ENCODE measurements at regions not wholly inside any gene's neighbourhood (a gene's known extent, or its start where the extent isn't known, plus 50 kb on each side); places are given as distances from the start of the nearest gene placed in this dataset.
A peak's percentile ranks its signal among the peaks of the same experiment; 100 is the strongest.

DNA sequence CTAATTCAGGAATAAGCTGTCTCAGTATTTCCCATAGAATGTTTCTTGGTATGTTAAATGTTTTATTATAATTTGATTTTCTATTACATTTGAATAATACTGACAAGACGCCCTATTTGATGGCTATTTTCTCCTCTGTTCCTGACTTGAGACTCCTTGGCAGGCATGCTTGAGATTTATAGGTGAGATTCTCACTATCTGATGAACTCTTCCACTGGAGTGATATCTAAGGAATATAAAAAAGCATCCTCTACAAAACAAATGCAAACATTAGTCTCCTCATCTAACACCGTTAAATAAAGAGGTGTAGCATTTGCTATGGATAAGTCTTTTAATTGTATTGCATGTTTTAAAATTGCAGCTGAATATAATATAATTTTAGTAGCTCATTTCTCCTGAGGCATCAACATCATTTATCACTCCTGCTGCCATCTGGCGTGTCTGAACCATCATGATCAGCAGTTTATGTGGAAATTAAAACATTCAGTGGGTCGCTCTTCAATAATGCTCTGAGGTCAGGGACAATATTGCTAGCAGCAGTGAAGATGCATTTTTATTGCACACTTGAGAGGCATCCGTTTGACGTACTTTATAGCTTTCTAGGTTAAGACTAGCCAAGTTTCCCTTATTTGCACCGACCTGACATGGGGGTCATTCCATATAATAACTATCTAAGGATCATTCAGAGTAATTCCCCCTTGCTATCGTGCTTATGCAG, 210.4 kb upstream of the GALNTL6 start:
- no peaks in the 10 kb centered on the region for H3K36me3 Mint-ChIP-seq (ENCODE audit: insufficient read depth)
- H3K27me3 Mint-ChIP-seq (ENCODE audit: low read depth): no peaks in the 10 kb centered on the region
- DNase-seq (no peak), ATAC-seq (no peak)
- peaks cover 5% of the 10 kb centered on the region for H3K9me3 Mint-ChIP-seq
- H3K4me1 Mint-ChIP-seq (ENCODE audit: low read depth): no peaks in the 10 kb centered on the region
- no peak overlapping the region for H3K4me3 Mint-ChIP-seq

DNA sequence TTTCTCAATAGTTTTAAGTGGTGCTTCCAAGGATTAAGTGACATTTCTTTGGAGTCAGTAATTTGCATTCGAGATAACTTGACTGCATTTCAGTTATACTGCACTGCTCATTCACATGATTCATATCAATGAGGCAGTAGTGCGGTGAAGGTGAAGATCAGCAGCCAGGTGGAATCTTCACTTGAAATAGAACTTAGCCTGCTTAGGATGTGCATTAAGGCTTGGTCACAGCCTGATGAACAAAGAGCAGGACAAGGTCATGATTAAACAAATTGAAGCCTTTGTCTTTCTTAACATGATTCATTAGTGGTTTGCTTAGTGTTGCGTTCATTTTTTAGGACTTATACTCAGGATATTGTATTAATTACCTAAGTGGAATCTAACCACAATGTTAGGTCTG, 212.1 kb upstream of the GALNTL6 start:
- no peaks in the 10 kb centered on the region for H3K36me3 Mint-ChIP-seq (ENCODE audit: insufficient read depth)
- no peaks in the 10 kb centered on the region for H3K4me1 Mint-ChIP-seq (ENCODE audit: low read depth)
- DNase-seq: no peak
- no peaks in the 10 kb centered on the region for H3K27me3 Mint-ChIP-seq (ENCODE audit: low read depth)
- peaks cover 5% of the 10 kb centered on the region for H3K9me3 Mint-ChIP-seq
- H3K4me3 Mint-ChIP-seq: no peak overlapping the region
- no peak for ATAC-seq

DNA sequence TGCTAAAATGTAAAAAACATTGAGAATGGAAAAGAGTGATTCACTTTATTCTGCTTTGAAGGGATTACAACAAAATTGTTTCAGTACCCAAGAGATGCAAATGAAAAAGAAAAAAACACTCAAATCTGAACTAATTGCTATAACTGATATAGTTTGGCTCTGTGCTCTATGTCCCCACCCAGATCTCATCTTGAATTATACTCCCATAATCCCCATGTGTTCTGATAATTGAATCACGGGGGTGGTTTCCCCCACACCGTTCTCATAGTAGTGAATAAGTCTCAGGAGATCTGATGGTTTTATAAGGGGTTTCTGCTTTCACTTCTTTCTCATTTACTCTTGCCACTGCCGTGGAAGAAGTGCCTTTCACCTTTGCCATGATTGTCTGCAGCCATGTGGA, 213.6 kb upstream of the GALNTL6 start:
- peak in 1 of 2 donors; percentile 23 for ATAC-seq
- Mint-ChIP-seq H3K36me3 (ENCODE audit: insufficient read depth) (no peaks in the 10 kb centered on the region), H3K9me3 (peaks cover 5% of the 10 kb centered on the region), H3K4me1 (ENCODE audit: low read depth) (no peaks in the 10 kb centered on the region), H3K4me3 (no peak overlapping the region), H3K27me3 (ENCODE audit: low read depth) (no peaks in the 10 kb centered on the region)
- DNase-seq: no peak

DNA sequence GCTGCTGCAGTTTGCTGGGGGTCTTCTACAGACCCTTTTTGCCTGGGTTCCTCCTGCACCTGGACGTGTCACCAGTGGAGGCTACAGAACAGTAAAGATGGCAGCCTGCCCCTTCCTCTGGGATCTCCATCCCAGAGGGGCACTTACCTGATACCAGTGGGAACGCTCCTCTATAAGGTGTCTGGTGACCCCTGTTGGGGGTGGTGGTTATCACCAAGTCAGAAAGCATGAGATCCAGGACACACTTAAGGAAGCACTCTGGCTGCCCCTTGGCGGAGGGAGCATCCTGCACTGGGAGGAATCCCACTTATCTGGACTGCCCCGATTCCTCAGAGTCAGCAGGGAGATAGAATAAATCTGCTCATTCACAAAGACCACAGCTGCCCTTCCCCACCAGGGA, 218.9 kb upstream of the GALNTL6 start:
- no peak for DNase-seq
- Mint-ChIP-seq H3K27me3 (ENCODE audit: low read depth) (no peaks in the 10 kb centered on the region), H3K9me3 (peaks cover 3% of the 10 kb centered on the region), H3K36me3 (ENCODE audit: insufficient read depth) (no peaks in the 10 kb centered on the region), H3K4me3 (no peak overlapping the region), H3K4me1 (ENCODE audit: low read depth) (no peaks in the 10 kb centered on the region)
- ATAC-seq: no peak

- ATAC-seq (no peak), DNase-seq (no peak)
- Mint-ChIP-seq H3K27me3 (ENCODE audit: low read depth) (no peaks in the 10 kb centered on the region), H3K9me3 (no peaks in the 10 kb centered on the region), H3K4me1 (ENCODE audit: low read depth) (no peaks in the 10 kb centered on the region), H3K36me3 (ENCODE audit: insufficient read depth) (no peaks in the 10 kb centered on the region), H3K4me3 (no peak overlapping the region)
Measured at GRCh38 chr4:171590716-171591115, 222.5 kb upstream of the GALNTL6 start.

- H3K36me3 Mint-ChIP-seq (ENCODE audit: insufficient read depth): no peaks in the 10 kb centered on the region
- no peaks in the 10 kb centered on the region for H3K9me3 Mint-ChIP-seq
- H3K4me1 Mint-ChIP-seq (ENCODE audit: low read depth): no peaks in the 10 kb centered on the region
- ATAC-seq (no peak), DNase-seq (no peak)
- no peak overlapping the region for H3K4me3 Mint-ChIP-seq
- no peaks in the 10 kb centered on the region for H3K27me3 Mint-ChIP-seq (ENCODE audit: low read depth)
Measured at GRCh38 chr4:171588764-171589163, 224.4 kb upstream of the GALNTL6 start.

- H3K9me3 Mint-ChIP-seq: no peaks in the 10 kb centered on the region
- ATAC-seq (no peak), DNase-seq (no peak)
- no peaks in the 10 kb centered on the region for H3K4me1 Mint-ChIP-seq (ENCODE audit: low read depth)
- no peaks in the 10 kb centered on the region for H3K27me3 Mint-ChIP-seq (ENCODE audit: low read depth)
- H3K4me3 Mint-ChIP-seq: no peak overlapping the region
- no peaks in the 10 kb centered on the region for H3K36me3 Mint-ChIP-seq (ENCODE audit: insufficient read depth)
Measured at GRCh38 chr4:171588051-171588545, 225.1 kb upstream of the GALNTL6 start.

DNA sequence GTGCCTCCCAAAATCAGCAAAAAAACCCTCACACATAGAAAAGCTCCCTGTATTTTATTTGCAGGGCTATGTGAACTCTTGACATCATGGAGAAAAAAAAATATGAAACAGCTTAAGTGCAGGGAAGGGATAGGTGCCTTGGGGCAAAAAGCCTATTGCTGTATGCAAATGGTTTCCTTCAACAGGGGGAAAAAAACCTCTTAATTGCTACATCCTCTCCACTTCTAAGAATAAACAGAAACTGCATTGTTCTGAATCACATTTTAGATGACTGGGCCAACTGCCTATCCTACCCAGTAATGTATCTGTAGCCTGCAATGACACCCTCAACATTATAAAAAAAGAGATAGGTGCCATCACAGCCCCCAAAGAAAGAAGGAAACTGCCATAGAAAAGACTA, 229.4 kb upstream of the GALNTL6 start:
- ATAC-seq (no peak), DNase-seq (no peak)
- H3K4me3 Mint-ChIP-seq: no peak overlapping the region
- no peaks in the 10 kb centered on the region for H3K27me3 Mint-ChIP-seq (ENCODE audit: low read depth)
- H3K4me1 Mint-ChIP-seq (ENCODE audit: low read depth): no peaks in the 10 kb centered on the region
- H3K9me3 Mint-ChIP-seq: peaks cover 3% of the 10 kb centered on the region
- no peaks in the 10 kb centered on the region for H3K36me3 Mint-ChIP-seq (ENCODE audit: insufficient read depth)

DNA sequence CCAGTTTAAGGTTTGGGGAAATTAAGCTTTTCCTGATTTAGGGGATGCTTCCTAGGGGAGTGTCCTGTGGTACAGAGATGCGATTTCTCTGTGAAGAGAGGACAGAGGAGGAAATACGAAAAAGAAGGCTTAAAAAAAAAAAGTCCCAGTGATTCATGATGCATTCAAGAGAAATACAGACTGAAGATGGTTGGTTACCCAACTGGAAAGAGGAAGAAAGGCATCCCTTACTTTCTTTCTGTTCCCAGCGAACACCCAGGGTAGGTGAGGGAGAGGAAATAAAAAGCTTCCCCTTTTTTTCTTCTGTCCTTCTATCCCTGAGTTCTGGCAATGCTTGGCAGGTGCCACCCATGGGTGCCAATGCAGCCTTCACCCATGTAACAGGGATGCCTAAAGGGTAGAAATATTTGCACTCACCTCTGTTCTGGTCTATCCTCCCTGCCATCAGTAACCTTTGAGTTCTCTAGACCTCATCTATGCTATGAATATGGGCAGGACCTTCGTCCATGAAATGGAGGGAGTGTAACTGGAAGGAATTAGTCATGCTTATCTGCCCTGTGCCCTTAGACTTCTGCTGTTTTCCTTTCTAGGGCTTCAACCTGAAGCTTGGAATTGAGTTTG, 230.1 kb upstream of the GALNTL6 start:
- Mint-ChIP-seq H3K4me3 (no peak overlapping the region), H3K27me3 (ENCODE audit: low read depth) (no peaks in the 10 kb centered on the region), H3K4me1 (ENCODE audit: low read depth) (no peaks in the 10 kb centered on the region), H3K36me3 (ENCODE audit: insufficient read depth) (no peaks in the 10 kb centered on the region), H3K9me3 (peaks cover 3% of the 10 kb centered on the region)
- ATAC-seq: no peak
- DNase-seq: no peak

- Mint-ChIP-seq H3K36me3 (ENCODE audit: insufficient read depth) (no peaks in the 10 kb centered on the region), H3K4me1 (ENCODE audit: low read depth) (no peaks in the 10 kb centered on the region), H3K9me3 (peaks cover 3% of the 10 kb centered on the region), H3K27me3 (ENCODE audit: low read depth) (no peaks in the 10 kb centered on the region), H3K4me3 (no peak overlapping the region)
- no peak for ATAC-seq
- DNase-seq: no peak
Measured at GRCh38 chr4:171573181-171573580, 240.0 kb upstream of the GALNTL6 start.

DNA sequence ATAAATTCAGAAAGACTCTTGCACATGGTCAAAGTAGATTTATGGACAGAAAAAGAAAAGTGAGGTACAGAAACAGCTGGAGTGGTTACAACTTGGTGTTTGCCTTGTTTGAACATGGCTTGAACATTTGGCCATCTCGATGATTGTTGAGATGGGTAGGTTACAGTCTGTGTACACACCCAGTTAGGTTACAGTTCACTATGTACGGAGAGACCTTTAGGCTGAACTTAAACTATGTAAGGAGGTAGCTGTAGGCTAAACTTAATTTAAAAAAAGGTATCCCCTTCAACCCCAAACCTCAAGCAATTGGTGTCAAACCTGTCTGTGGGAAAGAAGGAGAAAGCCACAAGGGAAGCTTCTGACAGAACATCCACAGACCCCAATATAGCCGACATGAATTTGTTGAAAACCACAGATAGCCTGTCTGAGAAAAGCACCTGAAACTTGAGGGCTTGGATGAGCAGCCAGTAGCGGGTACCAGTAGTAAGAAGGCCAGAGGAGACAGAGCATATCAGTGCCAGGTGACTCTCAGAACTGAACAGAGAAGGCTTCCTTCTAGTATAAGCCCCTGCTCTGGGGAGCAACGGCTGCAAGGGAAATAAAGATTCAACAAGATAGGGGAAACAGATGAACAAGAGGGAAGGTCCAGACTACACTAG, 247.9 kb upstream of the GALNTL6 start:
- Mint-ChIP-seq H3K36me3 (ENCODE audit: insufficient read depth) (no peaks in the 10 kb centered on the region), H3K4me3 (no peak overlapping the region), H3K9me3 (no peaks in the 10 kb centered on the region), H3K27me3 (ENCODE audit: low read depth) (no peaks in the 10 kb centered on the region), H3K4me1 (ENCODE audit: low read depth) (no peaks in the 10 kb centered on the region)
- no peak for DNase-seq
- no peak for ATAC-seq

GRCh38 chr4:171561419-171561818, 251.8 kb upstream of the GALNTL6 start:
- Mint-ChIP-seq H3K4me3 (no peak overlapping the region), H3K4me1 (ENCODE audit: low read depth) (no peaks in the 10 kb centered on the region), H3K27me3 (ENCODE audit: low read depth) (no peaks in the 10 kb centered on the region), H3K9me3 (peaks cover 3% of the 10 kb centered on the region), H3K36me3 (ENCODE audit: insufficient read depth) (no peaks in the 10 kb centered on the region)
- DNase-seq: no peak
- no peak for ATAC-seq

DNA sequence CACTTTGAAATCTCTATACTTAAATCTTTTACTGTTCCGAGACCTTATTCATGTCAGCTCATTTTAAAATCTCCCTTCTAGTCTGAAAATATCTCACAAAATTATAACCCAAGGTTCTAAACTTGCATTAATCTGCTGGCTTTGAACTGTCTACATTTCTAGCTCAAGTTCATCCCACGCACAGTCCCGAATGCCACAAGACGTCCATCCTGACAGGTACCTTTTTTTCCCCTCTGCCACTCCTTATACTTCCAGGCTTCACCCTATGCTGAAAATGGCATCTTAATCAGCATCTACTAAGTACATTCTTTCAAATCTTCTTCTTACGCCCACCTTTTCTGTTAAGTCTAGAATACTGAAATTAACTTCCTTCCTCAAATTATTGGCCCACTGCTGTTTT, 259.2 kb upstream of the GALNTL6 start:
- H3K9me3 Mint-ChIP-seq: peaks cover 11% of the 10 kb centered on the region
- no peaks in the 10 kb centered on the region for H3K4me1 Mint-ChIP-seq (ENCODE audit: low read depth)
- DNase-seq: no peak
- no peak for ATAC-seq
- H3K27me3 Mint-ChIP-seq (ENCODE audit: low read depth): no peaks in the 10 kb centered on the region
- H3K4me3 Mint-ChIP-seq: no peak overlapping the region
- H3K36me3 Mint-ChIP-seq (ENCODE audit: insufficient read depth): no peaks in the 10 kb centered on the region

DNA sequence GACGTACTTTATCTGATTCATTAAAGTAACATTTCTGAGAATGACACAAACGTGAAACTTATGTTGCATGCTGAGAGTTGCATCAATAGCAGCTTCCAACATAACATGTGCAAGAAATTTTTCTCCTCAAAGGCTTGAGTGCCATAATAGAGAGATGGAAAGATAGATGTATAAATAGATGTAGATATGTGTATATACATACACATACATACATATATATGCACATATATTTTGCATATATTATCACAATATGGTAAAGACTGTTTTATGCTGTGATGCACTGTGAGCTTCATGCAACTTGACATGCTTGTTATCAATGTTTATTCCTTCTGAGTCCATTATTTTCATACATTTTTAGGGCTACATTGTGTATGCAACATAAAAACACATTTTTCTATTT, 270.6 kb upstream of the GALNTL6 start:
- no peaks in the 10 kb centered on the region for H3K36me3 Mint-ChIP-seq (ENCODE audit: insufficient read depth)
- H3K27me3 Mint-ChIP-seq (ENCODE audit: low read depth): no peaks in the 10 kb centered on the region
- no peak for ATAC-seq
- no peak overlapping the region for H3K4me3 Mint-ChIP-seq
- no peaks in the 10 kb centered on the region for H3K4me1 Mint-ChIP-seq (ENCODE audit: low read depth)
- H3K9me3 Mint-ChIP-seq: peaks cover 17% of the 10 kb centered on the region
- DNase-seq: no peak

- Mint-ChIP-seq H3K4me3 (no peak overlapping the region), H3K36me3 (ENCODE audit: insufficient read depth) (no peaks in the 10 kb centered on the region), H3K9me3 (peaks cover 6% of the 10 kb centered on the region), H3K27me3 (ENCODE audit: low read depth) (no peaks in the 10 kb centered on the region), H3K4me1 (ENCODE audit: low read depth) (no peaks in the 10 kb centered on the region)
- DNase-seq (no peak), ATAC-seq (no peak)
Measured at GRCh38 chr4:171538601-171539100, 274.6 kb upstream of the GALNTL6 start.
